Karpas-422 (cell line): ENCODE measurements at regions not wholly inside any gene's neighbourhood (a gene's known extent, or its start where the extent isn't known, plus 50 kb on each side); places are given as distances from the start of the nearest gene placed in this dataset. TPM values are rescaled to one million over a fixed set of nuclear protein-coding genes. Genes with fewer than 3 reads are reported as not detected.
A peak's percentile ranks its signal among the peaks of the same experiment; 100 is the strongest.
"Not testable (repeated sequence)": the region's sequence is repeated elsewhere in the genome, so short reads cannot be mapped to it uniquely, and the experiment has no call there.

Source experiments
- DNase-seq: peaks from one replicate; pipeline ENCODE4 v3.0.0-alpha.2; 2015
- H2AFZ ChIP-seq: fragments of 200-600 bp; sonication (generic); 2 replicates; pipeline ENCODE4 v1.6.1; 2014; ENCODE audit warnings: antibody characterized with exemption, low read length, mixed read lengths
- H3K27ac ChIP-seq: fragments of 200-600 bp; sonication (generic); 2 replicates; pipeline ENCODE4 v1.5.1; 2014; ENCODE audit warnings: mild to moderate bottlenecking, low read length, moderate library complexity
- H3K27me3 ChIP-seq: fragments of 200-600 bp; sonication (generic); 2 replicates; pipeline ENCODE4 v1.6.1; 2014; ENCODE audit warnings: low read length, mixed read lengths
- H3K36me3 ChIP-seq: fragments of 200-600 bp; sonication (generic); 2 replicates; pipeline ENCODE4 v1.6.1; 2014; ENCODE audit warnings: low read length, mixed read lengths; ENCODE audit not compliant: insufficient read depth
- H3K4me1 ChIP-seq: fragments of 200-600 bp; sonication (generic); 2 replicates; pipeline ENCODE4 v1.6.1; 2014; ENCODE audit warnings: mild to moderate bottlenecking, low read length, mixed read lengths
- H3K4me2 ChIP-seq: fragments of 200-600 bp; sonication (generic); 2 replicates; pipeline ENCODE4 v1.6.1; 2014; ENCODE audit warnings: low read length, low read depth, mild to moderate bottlenecking; ENCODE audit not compliant: poor library complexity, severe bottlenecking
- H3K4me3 ChIP-seq: fragments of 200-600 bp; sonication (generic); 2 replicates; pipeline ENCODE4 v1.5.1; 2014; ENCODE audit warnings: mild to moderate bottlenecking, antibody characterized with exemption, low read length, mixed read lengths
- H3K79me2 ChIP-seq: fragments of 200-600 bp; sonication (generic); 2 replicates; pipeline ENCODE4 v1.6.1; 2014; ENCODE audit warnings: mild to moderate bottlenecking, low read length, mixed read lengths
- H3K9ac ChIP-seq: fragments of 200-600 bp; sonication (generic); 2 replicates; pipeline ENCODE4 v1.6.0; 2014; ENCODE audit warnings: low read length
- H3K9me2 ChIP-seq: fragments of 200-600 bp; sonication (generic), shearing (Covaris generic); replicated peaks from 2 replicates; pipeline ENCODE4 v1.6.0; 2014; ENCODE audit warnings: mild to moderate bottlenecking, low read length, moderate library complexity; ENCODE audit not compliant: insufficient read depth
- H3K9me3 ChIP-seq: fragments of 300-700, 200-600 bp; sonication (generic); 2 replicates; pipeline ENCODE4 v1.6.1; 2014; ENCODE audit warnings: low read length, mixed read lengths
- H4K20me1 ChIP-seq: fragments of 200-600 bp; sonication (generic); 2 replicates; pipeline ENCODE4 v1.6.1; 2014; ENCODE audit warnings: mild to moderate bottlenecking, antibody characterized with exemption, low read length, low read depth; ENCODE audit not compliant: insufficient read depth
- small RNA-seq: library from RNA; depleted of rRNA; stranded (forward); fragments of <200 nt; gene quantifications from one replicate; pipeline ENCODE3, GENCODE V24; 2014

DNA sequence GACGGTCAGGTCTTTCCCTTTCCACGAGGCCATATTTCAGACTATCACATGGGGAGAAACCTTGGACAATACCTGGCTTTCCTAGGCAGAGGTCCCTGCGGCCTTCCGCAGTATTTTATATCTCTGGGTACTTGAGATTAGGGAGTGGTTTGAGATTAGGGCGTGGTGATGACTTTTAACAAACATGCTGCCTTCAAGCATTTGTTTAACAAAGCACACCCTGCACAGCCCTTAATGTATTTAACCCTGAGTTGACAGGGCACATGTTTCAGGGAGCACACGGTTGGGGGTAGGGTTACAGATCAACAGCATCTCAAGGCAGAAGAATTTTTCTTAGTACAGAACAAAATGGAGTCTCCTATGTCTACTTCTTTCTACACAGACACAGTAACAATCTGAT lies 80.5 kb upstream of the ST8SIA4 start:
- H2AFZ ChIP-seq, H4K20me1 ChIP-seq, H3K27me3 ChIP-seq: not testable (repeated sequence)

DNA sequence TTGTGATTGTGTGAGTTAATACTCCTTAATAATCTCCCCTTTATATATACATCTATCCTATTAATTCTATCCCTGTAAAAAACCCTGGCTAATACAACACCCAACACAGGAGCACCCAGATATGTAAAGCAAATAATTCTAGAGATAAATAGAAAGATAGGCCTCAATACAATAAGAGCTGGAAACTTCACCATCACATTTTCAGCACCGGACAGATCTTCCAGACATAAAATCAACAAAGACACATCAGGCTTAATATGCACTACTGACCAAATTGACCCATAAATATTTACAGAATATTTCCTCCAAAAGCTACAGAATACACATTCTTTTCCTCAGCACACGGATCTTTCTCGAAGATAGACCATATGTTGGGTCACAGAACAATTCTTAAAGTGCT lies 71.0 kb upstream of the ST8SIA4 start:
- H3K9me2 ChIP-seq = no peaks in the 10 kb centered on the region
- no peaks in the 10 kb centered on the region for H3K4me1 ChIP-seq
- no peak overlapping the region for H3K4me2 ChIP-seq
- H4K20me1 ChIP-seq = no peaks in the 10 kb centered on the region
- H3K79me2 ChIP-seq = no peaks in the 10 kb centered on the region
- no peaks in the 10 kb centered on the region for H3K36me3 ChIP-seq
- H3K27ac ChIP-seq = no peak overlapping the region
- H3K4me3 ChIP-seq = no peak overlapping the region
- no peak overlapping the region for H3K9ac ChIP-seq
- H2AFZ ChIP-seq = no peak overlapping the region
- H3K27me3 ChIP-seq = no peaks in the 10 kb centered on the region
- H3K9me3 ChIP-seq = no peaks in the 10 kb centered on the region
- peak; percentile 4 for DNase-seq

More for the DNA sequence above, 80.5 kb upstream of the ST8SIA4 start:
- not testable (repeated sequence) for H3K36me3 ChIP-seq, H3K4me3 ChIP-seq, H3K9me2 ChIP-seq, H3K79me2 ChIP-seq, H3K4me1 ChIP-seq, H3K4me2 ChIP-seq, H3K9me3 ChIP-seq, H3K9ac ChIP-seq, H3K27ac ChIP-seq
- DNase-seq = peak; percentile 16

DNA sequence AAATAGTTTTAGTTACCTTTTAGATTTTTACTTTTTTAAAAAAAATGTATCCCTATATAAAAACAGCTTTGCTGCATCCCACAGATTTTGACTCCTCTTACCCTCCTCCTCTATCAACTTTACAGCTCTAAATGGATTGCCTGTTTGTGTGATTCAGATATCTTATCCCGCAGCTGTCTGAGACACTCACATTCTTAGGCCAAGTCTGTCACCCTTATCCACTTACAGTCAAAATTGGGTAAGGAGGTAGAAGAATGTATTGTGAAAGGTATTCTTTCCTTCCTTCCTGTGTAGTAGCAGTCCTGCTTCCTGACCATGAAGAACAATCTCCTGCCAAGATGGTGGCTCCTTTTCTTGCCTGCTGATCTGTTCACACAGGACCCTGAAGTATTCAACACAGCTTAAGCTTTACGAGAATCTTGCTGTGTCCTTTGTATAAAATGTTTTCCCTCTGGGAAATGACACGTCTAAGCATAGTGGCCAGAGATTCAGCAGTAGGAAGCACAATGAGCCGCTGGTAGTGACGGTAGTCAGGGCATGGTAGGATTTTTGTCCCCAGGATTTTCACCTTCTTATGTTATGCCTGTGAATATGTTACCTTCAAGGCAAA lies 67.7 kb upstream of the ST8SIA4 start:
- Histone ChIP-seq H2AFZ (no peak overlapping the region), H3K9ac (no peak overlapping the region), H4K20me1 (no peaks in the 10 kb centered on the region), H3K79me2 (no peaks in the 10 kb centered on the region), H3K4me2 (no peak overlapping the region), H3K36me3 (no peaks in the 10 kb centered on the region), H3K9me3 (no peaks in the 10 kb centered on the region), H3K9me2 (no peaks in the 10 kb centered on the region), H3K4me1 (no peaks in the 10 kb centered on the region), H3K27me3 (no peaks in the 10 kb centered on the region), H3K4me3 (no peak overlapping the region), H3K27ac (no peak overlapping the region)
- peak; percentile 7 for DNase-seq

DNA sequence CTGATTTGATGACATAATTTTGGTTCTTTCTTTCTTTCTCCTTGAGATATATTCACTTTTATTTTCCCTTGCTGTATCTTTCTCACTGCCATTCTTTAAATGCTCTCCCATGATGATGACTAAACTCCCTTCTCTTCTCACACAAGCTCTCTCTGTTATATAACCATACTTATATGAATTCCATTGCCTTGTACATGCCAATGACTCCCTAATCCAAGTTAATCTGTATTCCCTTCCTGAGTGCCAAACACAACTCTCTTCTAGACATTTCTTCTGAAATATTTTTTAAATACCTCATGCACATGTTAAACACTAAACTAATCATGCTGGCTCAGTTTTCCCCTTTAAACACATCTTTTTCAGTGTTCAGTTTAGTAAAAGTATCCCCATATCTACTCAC lies 62.2 kb upstream of the ST8SIA4 start:
- no peaks in the 10 kb centered on the region for H3K4me1 ChIP-seq

More for the DNA sequence above, 62.2 kb upstream of the ST8SIA4 start:
- Histone ChIP-seq H4K20me1 (no peaks in the 10 kb centered on the region), H3K9me3 (no peaks in the 10 kb centered on the region), H3K27me3 (no peaks in the 10 kb centered on the region), H3K27ac (no peak overlapping the region), H3K79me2 (no peaks in the 10 kb centered on the region), H3K4me2 (no peak overlapping the region), H3K4me3 (no peak overlapping the region), H2AFZ (no peak overlapping the region), H3K9me2 (no peaks in the 10 kb centered on the region), H3K36me3 (no peaks in the 10 kb centered on the region), H3K9ac (no peak overlapping the region)
- DNase-seq = no peak

Small RNA genes lying in the stretch of these regions (small RNA-seq; reads per million reads assigned to genes)
- not detected for gene RN7SL802P
- not detected for gene RNA5SP188
